ENCODE measurements at regions not wholly inside any gene's neighbourhood (a gene's known extent, or its start where the extent isn't known, plus 50 kb on each side); places are given as distances from the start of the nearest gene placed in this dataset.

DNA sequence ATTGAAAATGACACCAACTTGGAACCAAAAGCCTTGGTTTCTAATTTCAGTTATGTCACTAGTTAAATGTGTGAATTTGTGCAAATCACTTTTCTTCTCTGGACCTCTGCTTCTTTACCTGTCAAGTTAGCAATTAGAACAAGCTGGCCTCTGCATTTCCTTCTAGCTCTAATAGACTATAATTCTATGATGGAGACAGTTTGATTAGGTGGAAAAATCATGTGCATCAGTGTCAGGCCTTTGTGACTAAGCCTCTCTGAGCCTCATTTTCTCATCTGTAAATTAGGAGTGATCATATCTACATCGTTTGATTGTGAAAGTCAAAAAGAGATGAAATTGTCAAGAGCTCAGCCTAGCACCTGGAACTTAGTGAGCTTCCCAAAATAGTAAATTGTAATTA is 712.9 kb downstream of the MECOM start:
- no peak for TF ChIP-seq CTCF (IDR thresholded peaks at IDR 0.05; ENCODE audit: insufficient read depth, low read length)
- TF ChIP-seq POLR2AphosphoS5 (IDR thresholded peaks at IDR 0.05; ENCODE audit: low read depth), result no peak
- TF ChIP-seq REST (IDR thresholded peaks at IDR 0.05; ENCODE audit: insufficient replicate concordance, low read depth), result no peak

All from HL-60 (cell line).